Astrocyte of the cerebellum (primary cell): ENCODE measurements at regions not wholly inside any gene's neighbourhood (a gene's known extent, or its start where the extent isn't known, plus 50 kb on each side); places are given as distances from the start of the nearest gene placed in this dataset.
A peak's percentile ranks its signal among the peaks of the same experiment; 100 is the strongest.

Experiments used
- DNase-seq: peaks from one replicate; pipeline ENCODE4 v3.0.0-alpha.2; 2011; ENCODE audit warnings: low read depth
- H3K4me3 ChIP-seq: 2 replicates; pipeline ENCODE4 v1.5.1; 2011; ENCODE audit warnings: mild to moderate bottlenecking, low read depth, low read length, moderate library complexity
- in situ Hi-C: cut with HindIII; loops from 2 replicates; pipeline ENCODE4 v1.10.0; 2017; ENCODE audit warnings: low sequenced_read_pairs
- TF ChIP-seq, protein P1 (sequence below): IDR thresholded peaks from 2 replicates; pipeline ENCODE4 v1.5.1; 2012; ENCODE audit warnings: low read length, low read depth, moderate library complexity, mild to moderate bottlenecking; ENCODE audit errors: missing control alignments

GRCh38 chr6:104126315-104127005 lies 733.3 kb downstream of the HACE1 start:
- in situ Hi-C loops = no loop called here
- TF ChIP-seq, protein P1, sequence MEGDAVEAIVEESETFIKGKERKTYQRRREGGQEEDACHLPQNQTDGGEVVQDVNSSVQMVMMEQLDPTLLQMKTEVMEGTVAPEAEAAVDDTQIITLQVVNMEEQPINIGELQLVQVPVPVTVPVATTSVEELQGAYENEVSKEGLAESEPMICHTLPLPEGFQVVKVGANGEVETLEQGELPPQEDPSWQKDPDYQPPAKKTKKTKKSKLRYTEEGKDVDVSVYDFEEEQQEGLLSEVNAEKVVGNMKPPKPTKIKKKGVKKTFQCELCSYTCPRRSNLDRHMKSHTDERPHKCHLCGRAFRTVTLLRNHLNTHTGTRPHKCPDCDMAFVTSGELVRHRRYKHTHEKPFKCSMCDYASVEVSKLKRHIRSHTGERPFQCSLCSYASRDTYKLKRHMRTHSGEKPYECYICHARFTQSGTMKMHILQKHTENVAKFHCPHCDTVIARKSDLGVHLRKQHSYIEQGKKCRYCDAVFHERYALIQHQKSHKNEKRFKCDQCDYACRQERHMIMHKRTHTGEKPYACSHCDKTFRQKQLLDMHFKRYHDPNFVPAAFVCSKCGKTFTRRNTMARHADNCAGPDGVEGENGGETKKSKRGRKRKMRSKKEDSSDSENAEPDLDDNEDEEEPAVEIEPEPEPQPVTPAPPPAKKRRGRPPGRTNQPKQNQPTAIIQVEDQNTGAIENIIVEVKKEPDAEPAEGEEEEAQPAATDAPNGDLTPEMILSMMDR = no peak
- no peak overlapping the region for H3K4me3 ChIP-seq
- no peak for DNase-seq

GRCh38 chr6:104123227-104123626 lies 736.5 kb downstream of the HACE1 start:
- TF ChIP-seq, protein P1 = no peak
- H3K4me3 ChIP-seq = no peak overlapping the region
- peak; percentile 15 for DNase-seq
- in situ Hi-C loops = no loop called here

DNA sequence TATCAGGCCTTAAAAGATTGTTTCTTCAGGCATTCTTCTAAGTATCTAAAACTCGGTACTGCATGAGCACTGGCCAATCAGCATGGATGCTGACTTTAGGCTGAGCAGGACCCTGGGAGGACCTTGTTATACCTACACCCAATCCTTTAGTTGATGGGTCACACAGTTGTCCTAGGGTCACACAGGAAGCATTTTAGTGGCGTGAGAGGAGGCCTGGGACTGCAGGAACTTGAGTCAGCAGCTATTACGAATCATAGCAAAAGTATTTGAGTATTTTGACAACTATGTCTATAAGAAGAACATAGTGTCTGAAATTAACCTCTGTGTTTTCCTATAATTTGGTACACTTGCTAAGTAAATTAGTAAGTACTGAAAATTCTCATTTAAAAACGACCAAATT lies 741.4 kb downstream of the HACE1 start:
- TF ChIP-seq, protein P1 = no peak
- no peak overlapping the region for H3K4me3 ChIP-seq
- in situ Hi-C loops = no loop called here
- no peak for DNase-seq

DNA sequence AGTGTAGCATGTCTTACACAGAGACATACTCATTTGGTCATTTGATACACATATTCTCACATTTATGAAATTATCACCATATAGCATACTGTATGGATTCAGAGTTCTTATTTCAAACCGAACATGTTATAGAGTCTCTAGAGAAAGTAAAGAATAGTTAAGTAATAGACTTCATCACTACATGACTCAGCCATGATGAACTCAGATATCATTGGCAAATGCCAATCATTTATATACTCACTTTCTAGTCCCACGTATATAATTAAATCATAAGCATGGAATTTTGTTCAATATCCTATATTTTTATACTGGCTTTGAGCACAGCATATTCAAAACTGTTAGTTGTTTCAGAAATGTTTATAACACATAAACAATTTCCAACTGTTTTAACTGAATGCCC lies 749.9 kb downstream of the HACE1 start:
- TF ChIP-seq, protein P1 = no peak
- DNase-seq = no peak
- H3K4me3 ChIP-seq = no peak overlapping the region
- in situ Hi-C loops = no loop called here

GRCh38 chr6:104108634-104109033 lies 751.1 kb downstream of the HACE1 start:
- DNase-seq = no peak
- no peak overlapping the region for H3K4me3 ChIP-seq
- TF ChIP-seq, protein P1 = no peak
- in situ Hi-C loops = no loop called here

GRCh38 chr6:104095661-104096416 lies 763.9 kb downstream of the HACE1 start:
- H3K4me3 ChIP-seq = no peak overlapping the region
- TF ChIP-seq, protein P1 = no peak
- DNase-seq = no peak
- in situ Hi-C loops = no loop called here
